ENCODE measurements at regions not wholly inside any gene's neighbourhood (a gene's known extent, or its start where the extent isn't known, plus 50 kb on each side); places are given as distances from the start of the nearest gene placed in this dataset.

DNA sequence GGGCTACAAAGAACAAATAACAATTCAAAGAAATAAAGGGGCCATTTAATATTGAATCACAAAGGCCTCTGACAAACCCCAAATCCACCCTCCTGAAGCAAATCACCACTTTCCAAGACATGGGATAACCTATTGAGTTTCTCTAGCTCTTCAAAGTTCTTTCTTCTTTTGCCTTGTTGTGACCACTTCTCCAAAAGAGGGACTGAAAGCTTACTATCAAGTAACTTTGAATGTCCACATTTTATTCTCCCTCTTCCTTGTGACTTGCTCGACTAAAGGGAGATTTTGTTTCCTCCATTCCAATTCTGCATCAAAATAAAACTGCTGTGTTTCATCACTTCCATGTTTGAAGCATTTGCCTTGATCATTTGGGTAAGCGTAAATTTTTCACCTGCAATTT lies 166.6 kb upstream of the SLC7A11 start:
- H2AFZ ChIP-seq (ENCODE audit: control insufficient read depth, low read length) = no peak overlapping the region
- H3K4me2 ChIP-seq (ENCODE audit: control insufficient read depth, extremely low read depth, insufficient read depth, low read depth, low read length) = no peak overlapping the region
- FAIRE-seq (no peak), DNase-seq (ENCODE audit: low read depth, low spot score) (no peak)
- no peaks in the 10 kb centered on the region for H3K36me3 ChIP-seq (ENCODE audit: control insufficient read depth in 2 of 2, extremely low read depth in 1 of 2, insufficient read depth in 2 of 2, low read length in 2 of 2)
- no peak overlapping the region for H3K4me3 ChIP-seq (ENCODE audit: control insufficient read depth in 2 of 3, extremely low read depth in 1 of 3, insufficient read depth in 2 of 3, low read depth in 1 of 3, low read length in 3 of 3)
- H3K9me1 ChIP-seq (ENCODE audit: control insufficient read depth, extremely low read depth, insufficient read depth, low read length) = no peaks in the 10 kb centered on the region
- no peak overlapping the region for H3K27ac ChIP-seq (ENCODE audit: control insufficient read depth, insufficient read depth, low read length)
- H3K4me1 ChIP-seq (ENCODE audit: control insufficient read depth, extremely low read depth, insufficient read depth, low read length) = peaks cover 30% of the 10 kb centered on the region
- H3K27me3 ChIP-seq (ENCODE audit: control insufficient read depth, extremely low read depth, insufficient read depth, low read length) = no peaks in the 10 kb centered on the region
- dilution Hi-C loops (cut with MboI; ENCODE audit: extremely low pct_ligation_motif_present, low sequenced_read_pairs) = no loop called here
- H3K79me2 ChIP-seq (ENCODE audit: control insufficient read depth, insufficient read depth, low read length) = no peaks in the 10 kb centered on the region
- no peaks in the 10 kb centered on the region for H4K20me1 ChIP-seq (ENCODE audit: control insufficient read depth, extremely low read depth, insufficient read depth, low read length)
- H3K9ac ChIP-seq (ENCODE audit: control insufficient read depth, extremely low read depth, insufficient read depth, low read length) = no peak overlapping the region
- TF ChIP-seq, protein P1, sequence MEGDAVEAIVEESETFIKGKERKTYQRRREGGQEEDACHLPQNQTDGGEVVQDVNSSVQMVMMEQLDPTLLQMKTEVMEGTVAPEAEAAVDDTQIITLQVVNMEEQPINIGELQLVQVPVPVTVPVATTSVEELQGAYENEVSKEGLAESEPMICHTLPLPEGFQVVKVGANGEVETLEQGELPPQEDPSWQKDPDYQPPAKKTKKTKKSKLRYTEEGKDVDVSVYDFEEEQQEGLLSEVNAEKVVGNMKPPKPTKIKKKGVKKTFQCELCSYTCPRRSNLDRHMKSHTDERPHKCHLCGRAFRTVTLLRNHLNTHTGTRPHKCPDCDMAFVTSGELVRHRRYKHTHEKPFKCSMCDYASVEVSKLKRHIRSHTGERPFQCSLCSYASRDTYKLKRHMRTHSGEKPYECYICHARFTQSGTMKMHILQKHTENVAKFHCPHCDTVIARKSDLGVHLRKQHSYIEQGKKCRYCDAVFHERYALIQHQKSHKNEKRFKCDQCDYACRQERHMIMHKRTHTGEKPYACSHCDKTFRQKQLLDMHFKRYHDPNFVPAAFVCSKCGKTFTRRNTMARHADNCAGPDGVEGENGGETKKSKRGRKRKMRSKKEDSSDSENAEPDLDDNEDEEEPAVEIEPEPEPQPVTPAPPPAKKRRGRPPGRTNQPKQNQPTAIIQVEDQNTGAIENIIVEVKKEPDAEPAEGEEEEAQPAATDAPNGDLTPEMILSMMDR (optimal IDR thresholded peaks at IDR 0.05 in 1 of 3, IDR thresholded peaks at IDR 0.05 in 1 of 3, conservative IDR thresholded peaks at IDR 0.05 in 1 of 3; ENCODE audit: extremely low read depth in 1 of 3, insufficient read depth in 2 of 3, low read length in 3 of 3) = no peak
- TF ChIP-seq EZH2 (IDR thresholded peaks at IDR 0.05; ENCODE audit: low read length) = no peak
- no peaks in the 10 kb centered on the region for H3K9me3 ChIP-seq (ENCODE audit: control insufficient read depth, low read depth, low read length)

DNA sequence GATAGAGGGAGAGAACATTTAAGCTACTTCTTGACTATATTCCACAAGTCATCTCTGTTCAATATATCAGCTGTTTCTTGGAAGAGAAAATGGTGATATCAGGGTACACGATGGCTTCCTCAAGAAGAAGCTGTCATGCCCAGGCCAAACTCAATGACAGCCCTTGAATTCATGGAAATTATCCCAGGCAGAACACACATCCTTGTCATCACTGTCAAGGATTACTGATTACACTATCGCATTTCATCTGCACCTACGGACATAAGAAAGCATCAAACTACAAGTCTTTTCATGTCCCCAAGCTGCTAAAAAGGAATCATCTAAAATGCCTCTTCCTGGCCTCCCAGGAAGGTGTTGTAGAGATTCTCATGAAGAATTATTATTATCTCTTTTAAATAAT lies 165.2 kb upstream of the SLC7A11 start:
- H4K20me1 ChIP-seq (ENCODE audit: control insufficient read depth, extremely low read depth, insufficient read depth, low read length) = no peaks in the 10 kb centered on the region

More for the DNA sequence above, 165.2 kb upstream of the SLC7A11 start:
- Histone ChIP-seq H3K9me1 (ENCODE audit: control insufficient read depth, extremely low read depth, insufficient read depth, low read length) (no peaks in the 10 kb centered on the region), H3K4me1 (ENCODE audit: control insufficient read depth, extremely low read depth, insufficient read depth, low read length) (peaks cover 30% of the 10 kb centered on the region), H3K36me3 (ENCODE audit: control insufficient read depth in 2 of 2, extremely low read depth in 1 of 2, insufficient read depth in 2 of 2, low read length in 2 of 2) (no peaks in the 10 kb centered on the region), H3K9ac (ENCODE audit: control insufficient read depth, extremely low read depth, insufficient read depth, low read length) (no peak overlapping the region), H3K27me3 (ENCODE audit: control insufficient read depth, extremely low read depth, insufficient read depth, low read length) (no peaks in the 10 kb centered on the region), H3K27ac (ENCODE audit: control insufficient read depth, insufficient read depth, low read length) (no peak overlapping the region), H3K79me2 (ENCODE audit: control insufficient read depth, insufficient read depth, low read length) (no peaks in the 10 kb centered on the region), H2AFZ (ENCODE audit: control insufficient read depth, low read length) (peak overlapping the region; percentile 73), H3K9me3 (ENCODE audit: control insufficient read depth, low read depth, low read length) (no peaks in the 10 kb centered on the region), H3K4me3 (ENCODE audit: control insufficient read depth in 2 of 3, extremely low read depth in 1 of 3, insufficient read depth in 2 of 3, low read depth in 1 of 3, low read length in 3 of 3) (no peak overlapping the region), H3K4me2 (ENCODE audit: control insufficient read depth, extremely low read depth, insufficient read depth, low read depth, low read length) (peak overlapping the region; percentile 60)
- dilution Hi-C loops (cut with MboI; ENCODE audit: extremely low pct_ligation_motif_present, low sequenced_read_pairs) = no loop called here
- FAIRE-seq (peak; percentile 87), DNase-seq (ENCODE audit: low read depth, low spot score) (no peak)
- TF ChIP-seq, protein P1 (optimal IDR thresholded peaks at IDR 0.05 in 1 of 3, IDR thresholded peaks at IDR 0.05 in 1 of 3, conservative IDR thresholded peaks at IDR 0.05 in 1 of 3; ENCODE audit: extremely low read depth in 1 of 3, insufficient read depth in 2 of 3, low read length in 3 of 3) = no peak
- no peak for TF ChIP-seq EZH2 (IDR thresholded peaks at IDR 0.05; ENCODE audit: low read length)
